ENCODE measurements at regions not wholly inside any gene's neighbourhood (a gene's known extent, or its start where the extent isn't known, plus 50 kb on each side); places are given as distances from the start of the nearest gene placed in this dataset.

- TF ChIP-seq CTCF (IDR thresholded peaks at IDR 0.05) (no peak), POLR2A (IDR thresholded peaks at IDR 0.05) (no peak), POLR2AphosphoS5 (IDR thresholded peaks at IDR 0.05; ENCODE audit: insufficient read depth in 1 of 2, low read depth in 1 of 2) (no peak)
These were observed 156.7 kb downstream of the PAH start for GRCh38 chr12:102760322-102760721.
